ENCODE measurements at regions not wholly inside any gene's neighbourhood (a gene's known extent, or its start where the extent isn't known, plus 50 kb on each side); places are given as distances from the start of the nearest gene placed in this dataset.

GRCh38 chr2:64817453-64817852 is 163.7 kb upstream of the SERTAD2 start:
- no peak for DNase-seq (ENCODE audit: low read depth)
- no peak overlapping the region for H3K4me3 ChIP-seq (ENCODE audit: low read depth, low read length)

- no peak overlapping the region for H3K4me3 ChIP-seq (ENCODE audit: low read depth, low read length)
- DNase-seq (ENCODE audit: low read depth): no peak
These were observed 164.9 kb upstream of the SERTAD2 start for GRCh38 chr2:64818664-64819060.

- no peak for DNase-seq (ENCODE audit: low read depth)
- H3K4me3 ChIP-seq (ENCODE audit: low read depth, low read length): no peak overlapping the region
These were observed 165.6 kb upstream of the SERTAD2 start for GRCh38 chr2:64819361-64819760.

- DNase-seq (ENCODE audit: low read depth): no peak
- no peak overlapping the region for H3K4me3 ChIP-seq (ENCODE audit: low read depth, low read length)
These were observed 166.3 kb upstream of the SERTAD2 start for GRCh38 chr2:64819774-64820688.

- H3K4me3 ChIP-seq (ENCODE audit: low read depth, low read length): no peak overlapping the region
- no peak for DNase-seq (ENCODE audit: low read depth)
These were observed 167.2 kb upstream of the SERTAD2 start for GRCh38 chr2:64820901-64821300.

GRCh38 chr2:64823794-64824193 is 165.4 kb upstream of the SLC1A4 start:
- DNase-seq (ENCODE audit: low read depth): no peak
- H3K4me3 ChIP-seq (ENCODE audit: low read depth, low read length): no peak overlapping the region

GRCh38 chr2:64825831-64826491 is 163.2 kb upstream of the SLC1A4 start:
- no peak for DNase-seq (ENCODE audit: low read depth)
- no peak overlapping the region for H3K4me3 ChIP-seq (ENCODE audit: low read depth, low read length)

GRCh38 chr2:64826703-64827102 is 162.5 kb upstream of the SLC1A4 start:
- no peak overlapping the region for H3K4me3 ChIP-seq (ENCODE audit: low read depth, low read length)

GRCh38 chr2:64828261-64828660 is 160.9 kb upstream of the SLC1A4 start:
- DNase-seq (ENCODE audit: low read depth): no peak
- no peak overlapping the region for H3K4me3 ChIP-seq (ENCODE audit: low read depth, low read length)

More at GRCh38 chr2:64826703-64827102, 162.5 kb upstream of the SLC1A4 start:
- DNase-seq (ENCODE audit: low read depth): no peak

- DNase-seq (ENCODE audit: low read depth): no peak
- no peak overlapping the region for H3K4me3 ChIP-seq (ENCODE audit: low read depth, low read length)
These were observed 159.7 kb upstream of the SLC1A4 start for GRCh38 chr2:64829525-64829924.

- H3K4me3 ChIP-seq (ENCODE audit: low read depth, low read length): no peak overlapping the region
- DNase-seq (ENCODE audit: low read depth): peak; percentile 80
These were observed 157.8 kb upstream of the SLC1A4 start for GRCh38 chr2:64831134-64831976.

GRCh38 chr2:64831977-64832328 is 157.2 kb upstream of the SLC1A4 start:
- DNase-seq (ENCODE audit: low read depth): no peak
- no peak overlapping the region for H3K4me3 ChIP-seq (ENCODE audit: low read depth, low read length)

- no peak for DNase-seq (ENCODE audit: low read depth)
These were observed 156.3 kb upstream of the SLC1A4 start for GRCh38 chr2:64832936-64833335.

GRCh38 chr2:64836566-64836965 is 152.6 kb upstream of the SLC1A4 start:
- no peak overlapping the region for H3K4me3 ChIP-seq (ENCODE audit: low read depth, low read length)
- DNase-seq (ENCODE audit: low read depth): no peak

More at GRCh38 chr2:64832936-64833335, 156.3 kb upstream of the SLC1A4 start:
- H3K4me3 ChIP-seq (ENCODE audit: low read depth, low read length): no peak overlapping the region

GRCh38 chr2:64837116-64837731 is 152.0 kb upstream of the SLC1A4 start:
- DNase-seq (ENCODE audit: low read depth): peak; percentile 61
- H3K4me3 ChIP-seq (ENCODE audit: low read depth, low read length): no peak overlapping the region

GRCh38 chr2:64837925-64838641 is 151.1 kb upstream of the SLC1A4 start:
- no peak overlapping the region for H3K4me3 ChIP-seq (ENCODE audit: low read depth, low read length)
- DNase-seq (ENCODE audit: low read depth): no peak

- no peak overlapping the region for H3K4me3 ChIP-seq (ENCODE audit: low read depth, low read length)
- peak; percentile 87 for DNase-seq (ENCODE audit: low read depth)
These were observed 150.4 kb upstream of the SLC1A4 start for GRCh38 chr2:64838817-64839216.

- DNase-seq (ENCODE audit: low read depth): no peak
- no peak overlapping the region for H3K4me3 ChIP-seq (ENCODE audit: low read depth, low read length)
These were observed 149.4 kb upstream of the SLC1A4 start for GRCh38 chr2:64839844-64840243.

GRCh38 chr2:64840426-64840881 is 148.7 kb upstream of the SLC1A4 start:
- H3K4me3 ChIP-seq (ENCODE audit: low read depth, low read length): no peak overlapping the region
- DNase-seq (ENCODE audit: low read depth): peak; percentile 73

All from skeletal muscle cell (primary cell).